Ovary (tissue), 7 donors: ENCODE measurements at regions not wholly inside any gene's neighbourhood (a gene's known extent, or its start where the extent isn't known, plus 50 kb on each side); places are given as distances from the start of the nearest gene placed in this dataset.

ENCODE experiments used
- DNase-seq, 5 donors: peaks; one replicate each; pipeline ENCODE4 v3.0.0-alpha.2; 2019 to 2020
- H3K27ac ChIP-seq, 2 donors: fragments of 200-600 bp; one replicate each; pipeline versions ENCODE4 v1.5.1 to v1.8.0; 2019 to 2022
- H3K27me3 ChIP-seq: fragments of 200-600 bp; one replicate; pipeline ENCODE4 v1.8.0; 2022
- H3K36me3 ChIP-seq: fragments of 200-600 bp; sonication (generic); one replicate; pipeline ENCODE4 v1.5.1; 2019
- H3K4me1 ChIP-seq: one replicate; pipeline ENCODE4 v1.8.1; 2013; ENCODE audit warnings: mild to moderate bottlenecking, moderate library complexity; ENCODE audit not compliant: insufficient read depth
- H3K4me3 ChIP-seq: fragments of 200-600 bp; sonication (generic); one replicate; pipeline ENCODE4 v1.5.1; 2017
- H3K9me3 ChIP-seq, 2 donors: fragments of 200-600 bp in 1 of 2; sonication (generic) in 1 of 2; one replicate each; pipeline versions ENCODE4 v1.5.1 to v1.8.1; 2013 to 2019; ENCODE audit warnings: mild to moderate bottlenecking in 1 of 2, moderate library complexity in 1 of 2
- CTCF ChIP-seq, 3 donors: fragments of 450-650 bp in 2 of 3; fragments of 200-600 bp in 1 of 3; IDR thresholded peaks; one replicate each; pipeline versions ENCODE4 v1.5.1 to v1.8.0; 2016 to 2022; ENCODE audit warnings: antibody characterized with exemption in 3 of 3, mild to moderate bottlenecking in 1 of 3
- EP300 ChIP-seq: sonication (generic); formaldehyde crosslinking; IDR thresholded peaks from one replicate; pipeline ENCODE4 v1.6.1; 2017; ENCODE audit warnings: antibody characterized with exemption
- POLR2A ChIP-seq: fragments of 450-650 bp; IDR thresholded peaks from one replicate; pipeline ENCODE4 v1.6.1; 2017; ENCODE audit warnings: antibody characterized with exemption, mild to moderate bottlenecking, moderate library complexity
- WGBS, 3 donors: extraction: QIAGEN DNeasy Blood & Tissue Kit in 1 of 3; methylation state at CpG; one replicate each; pipeline versions ENCODE4 v1.1.5 to v1.1.7; 2013 to 2017; 5-methylcytosine and 5-hydroxymethylcytosine counted together
- intact Hi-C, 4 donors: fragments of 100-400 bp; cut with DNase I; formaldehyde crosslinking; loops; one replicate each; pipeline versions ENCODE4 v1.11.0 to v1.15.1; 2022 to 2023
- donor health status: DM: no; HTN: no; CAD: no; lungs with moderate emphysema.
- donor health status: DM: no; HTN: no; CAD: no.
- donor health status: Bipolar disorder and iron deficiency.
- donor health status: DM: no; HTN: no; CAD: no.
- donor health status: DM: yes; HTN: yes; CAD: no.

- Histone ChIP-seq H3K27me3 (no peaks in the 10 kb centered on the region), H3K9me3 (no peaks in the 10 kb centered on the region), H3K36me3 (no peaks in the 10 kb centered on the region), H3K4me3 (no peak overlapping the region), H3K4me1 (no peaks in the 10 kb centered on the region), H3K27ac (no peak overlapping the region)
- DNase-seq = no peak
- no peak for TF ChIP-seq CTCF (IDR thresholded peaks at IDR 0.05)
- TF ChIP-seq POLR2A = no peak
- TF ChIP-seq EP300 = no peak
- intact Hi-C loops = no loop called here
- WGBS, 3 donors = 59 to 80% (median 69%) methylated on average over 5 of the region's 5 CpGs
These were observed 164.3 kb upstream of the GALNTL6 start for GRCh38 chr4:171648926-171649325.

GRCh38 chr4:171646984-171647383 lies 166.2 kb upstream of the GALNTL6 start:
- DNase-seq = no peak
- no peaks in the 10 kb centered on the region for H3K36me3 ChIP-seq
- H3K4me3 ChIP-seq = no peak overlapping the region
- TF ChIP-seq POLR2A (no peak), CTCF (IDR thresholded peaks at IDR 0.05) (no peak), EP300 (no peak)
- H3K4me1 ChIP-seq = no peaks in the 10 kb centered on the region
- WGBS, 3 donors = 60 to 70% (median 67%) methylated on average over 6 of the region's 6 CpGs
- H3K27ac ChIP-seq = no peak overlapping the region
- H3K27me3 ChIP-seq = no peaks in the 10 kb centered on the region
- H3K9me3 ChIP-seq = no peaks in the 10 kb centered on the region
- intact Hi-C loops = no loop called here

GRCh38 chr4:171644430-171645057 lies 168.7 kb upstream of the GALNTL6 start:
- WGBS, 3 donors = 67 to 69% (median 68%) methylated on average over 7 of the region's 7 CpGs
- H3K4me1 ChIP-seq = no peaks in the 10 kb centered on the region
- TF ChIP-seq POLR2A (no peak), EP300 (no peak), CTCF (IDR thresholded peaks at IDR 0.05) (no peak)
- H3K4me3 ChIP-seq = no peak overlapping the region
- intact Hi-C loops = no loop called here
- no peak overlapping the region for H3K27ac ChIP-seq
- no peaks in the 10 kb centered on the region for H3K36me3 ChIP-seq
- no peak for DNase-seq
- no peaks in the 10 kb centered on the region for H3K9me3 ChIP-seq
- H3K27me3 ChIP-seq = no peaks in the 10 kb centered on the region

- 19 to 27% (median 24%) methylated on average over 5 of the region's 5 CpGs for WGBS, 3 donors
- DNase-seq = no peak
These were observed 173.7 kb upstream of the GALNTL6 start for GRCh38 chr4:171639540-171639939.

More at GRCh38 chr4:171639540-171639939, 173.7 kb upstream of the GALNTL6 start:
- intact Hi-C loops = no loop called here
- Histone ChIP-seq H3K9me3 (no peaks in the 10 kb centered on the region), H3K4me3 (no peak overlapping the region), H3K36me3 (no peaks in the 10 kb centered on the region), H3K27me3 (no peaks in the 10 kb centered on the region), H3K4me1 (no peaks in the 10 kb centered on the region), H3K27ac (no peak overlapping the region)
- no peak for TF ChIP-seq CTCF (IDR thresholded peaks at IDR 0.05)
